H9 (cell line): ENCODE measurements at regions not wholly inside any gene's neighbourhood (a gene's known extent, or its start where the extent isn't known, plus 50 kb on each side); places are given as distances from the start of the nearest gene placed in this dataset.

Experiments
- DNase-seq: peaks from one replicate; pipeline ENCODE4 v3.0.0-alpha.2; 2017
- H2AFZ ChIP-seq: one replicate; pipeline ENCODE4 v1.6.1; 2013; ENCODE audit warnings: mild to moderate bottlenecking, low read length, control low read depth, moderate library complexity
- H2AK5ac ChIP-seq: 2 replicates; pipeline ENCODE4 v1.6.1; 2013; ENCODE audit warnings: low read length, control low read depth, mixed read lengths; ENCODE audit not compliant: insufficient read length
- H2BK120ac ChIP-seq: one replicate; pipeline ENCODE4 v1.6.1; 2013; ENCODE audit warnings: low read depth, mild to moderate bottlenecking, low read length, control low read depth, inconsistent platforms; ENCODE audit not compliant: poor library complexity, severe bottlenecking
- H2BK12ac ChIP-seq: 2 replicates; pipeline ENCODE4 v1.6.1; 2013; ENCODE audit warnings: low read length, control low read depth, mixed read lengths, low read depth; ENCODE audit not compliant: insufficient read length
- H2BK15ac ChIP-seq: 2 replicates; pipeline ENCODE4 v1.6.1; 2013; ENCODE audit warnings: low read depth, low read length, control low read depth
- H2BK20ac ChIP-seq: one replicate; pipeline ENCODE4 v1.6.1; 2013; ENCODE audit warnings: low read depth, mild to moderate bottlenecking, low read length, control low read depth, inconsistent platforms; ENCODE audit not compliant: poor library complexity, severe bottlenecking
- H2BK5ac ChIP-seq: 2 replicates; pipeline ENCODE4 v1.6.1; 2013; ENCODE audit warnings: low read length, control low read depth, mixed read lengths; ENCODE audit not compliant: insufficient read length
- H3K14ac ChIP-seq: 2 replicates; pipeline ENCODE4 v1.6.1; 2013; ENCODE audit warnings: low read length, control low read depth; ENCODE audit not compliant: insufficient read depth
- H3K18ac ChIP-seq: 2 replicates; pipeline ENCODE4 v1.6.1; 2013; ENCODE audit warnings: low read depth, mild to moderate bottlenecking, mixed read lengths, low read length, control low read depth; ENCODE audit not compliant: insufficient read length
- H3K23ac ChIP-seq: 2 replicates; pipeline ENCODE4 v1.6.1; 2013; ENCODE audit warnings: low read length, control low read depth, mixed read lengths, low read depth; ENCODE audit not compliant: insufficient read length
- H3K23me2 ChIP-seq: 2 replicates; pipeline ENCODE4 v1.6.1; 2013; ENCODE audit warnings: low read depth, mild to moderate bottlenecking, mixed read lengths, low read length, control low read depth; ENCODE audit not compliant: insufficient read length, poor library complexity, severe bottlenecking
- H3K27ac ChIP-seq: 2 replicates; pipeline ENCODE4 v1.5.1; 2013; ENCODE audit warnings: low read length, control low read depth, mixed read lengths, low read depth; ENCODE audit not compliant: insufficient read length
- H3K27me3 ChIP-seq: 2 replicates; pipeline ENCODE4 v1.6.1; 2013; ENCODE audit warnings: low read length, control low read depth, inconsistent platforms; ENCODE audit not compliant: insufficient read depth
- H3K4ac ChIP-seq: 2 replicates; pipeline ENCODE4 v1.6.1; 2013; ENCODE audit warnings: low read depth, mild to moderate bottlenecking, control low read depth, inconsistent platforms, low read length, moderate library complexity
- H3K4me1 ChIP-seq: 2 replicates; pipeline ENCODE4 v1.6.1; 2013; ENCODE audit warnings: low read length, control low read depth, inconsistent platforms; ENCODE audit not compliant: insufficient read depth
- H3K4me2 ChIP-seq: 2 replicates; pipeline ENCODE4 v1.6.1; 2013; ENCODE audit warnings: low read length, control low read depth, mixed read lengths; ENCODE audit not compliant: insufficient read length, insufficient read depth
- H3K56ac ChIP-seq: 2 replicates; pipeline ENCODE4 v1.6.1; 2013; ENCODE audit warnings: low read depth, mild to moderate bottlenecking, mixed read lengths, low read length, control low read depth; ENCODE audit not compliant: insufficient read length
- H3K79me1 ChIP-seq: 2 replicates; pipeline ENCODE4 v1.6.1; 2013; ENCODE audit warnings: low read depth, mild to moderate bottlenecking, moderate library complexity, low read length, control low read depth, inconsistent platforms; ENCODE audit not compliant: insufficient read depth, poor library complexity, severe bottlenecking
- H3K79me2 ChIP-seq: 2 replicates; pipeline ENCODE4 v1.6.1; 2013; ENCODE audit warnings: low read length, control low read depth, inconsistent platforms; ENCODE audit not compliant: insufficient read depth
- H3K9ac ChIP-seq: 2 replicates; pipeline ENCODE4 v1.6.1; 2013; ENCODE audit warnings: low read length, control low read depth, mixed read lengths; ENCODE audit not compliant: insufficient read length; ENCODE audit errors: extremely low read depth
- H3K9me3 ChIP-seq: one replicate; pipeline ENCODE4 v1.6.1; 2013; ENCODE audit warnings: low read depth, low read length, inconsistent platforms; ENCODE audit not compliant: control insufficient read depth
- H3T11ph ChIP-seq: one replicate; pipeline ENCODE4 v1.6.1; 2013; ENCODE audit warnings: mild to moderate bottlenecking, low read length, control low read depth, inconsistent platforms
- H4K20me1 ChIP-seq: one replicate; pipeline ENCODE4 v1.6.1; 2013; ENCODE audit not compliant: control insufficient read depth, insufficient read length, insufficient read depth
- H4K5ac ChIP-seq: 2 replicates; pipeline ENCODE4 v1.6.1; 2013; ENCODE audit warnings: low read depth, mild to moderate bottlenecking, mixed read lengths, low read length, control low read depth; ENCODE audit not compliant: insufficient read length
- H4K8ac ChIP-seq: replicated peaks from 2 replicates; pipeline ENCODE4 v1.6.1; 2013; ENCODE audit warnings: low read length, control low read depth, mixed read lengths, low read depth; ENCODE audit not compliant: insufficient read length
- H4K91ac ChIP-seq: 2 replicates; pipeline ENCODE4 v1.6.1; 2013; ENCODE audit warnings: low read depth, mild to moderate bottlenecking, moderate library complexity, mixed read lengths, low read length, control low read depth; ENCODE audit not compliant: insufficient read length
- H3K27ac Mint-ChIP-seq, 3 experiments: 2 replicates in 2 of 3; 3 replicates in 1 of 3; pipeline ENCODE4 v1.8.0; 2020 to 2021; ENCODE audit warnings: mixed read lengths in 3 of 3, mild to moderate bottlenecking in 1 of 3, moderate library complexity in 1 of 3
- H3K27me3 Mint-ChIP-seq: 2 replicates; pipeline ENCODE4 v1.8.0; 2021; ENCODE audit warnings: low read depth, mild to moderate bottlenecking, moderate library complexity, mixed read lengths
- H3K36me3 Mint-ChIP-seq, 3 experiments: 2 replicates in 2 of 3; 3 replicates in 1 of 3; pipeline ENCODE4 v1.8.0; 2020 to 2021; ENCODE audit warnings: low read depth in 3 of 3, mixed read lengths in 3 of 3; ENCODE audit not compliant: insufficient read depth in 1 of 3
- H3K4me1 Mint-ChIP-seq, 2 experiments: 2 replicates each; pipeline ENCODE4 v1.8.0; 2020; ENCODE audit warnings: mixed read lengths in 2 of 2
- H3K4me3 Mint-ChIP-seq, 2 experiments: 2 replicates in 1 of 2; 3 replicates in 1 of 2; pipeline ENCODE4 v1.8.0; 2020 to 2021; ENCODE audit warnings: mild to moderate bottlenecking in 2 of 2, mixed read lengths in 2 of 2, moderate library complexity in 1 of 2
- H3K9me3 Mint-ChIP-seq, 2 experiments: 2 replicates in 1 of 2; 3 replicates in 1 of 2; pipeline ENCODE4 v1.8.0; 2020; ENCODE audit warnings: mild to moderate bottlenecking in 2 of 2, mixed read lengths in 2 of 2, moderate library complexity in 1 of 2
- CTCF ChIP-seq: fragments of 200-600 bp; sonication (generic); conservative IDR thresholded peaks from 3 replicates; pipeline ENCODE4 v1.8.0; 2021; ENCODE audit warnings: antibody characterized with exemption, mild to moderate bottlenecking
- WGBS: extraction: QIAGEN DNeasy Blood & Tissue Kit; methylation state at CpG from one replicate; pipeline ENCODE4 v1.1.7; 2013; ENCODE audit warnings: missing lambda C conversion rate, low lambda C conversion rate, mixed read lengths; ENCODE audit not compliant: insufficient read length; ENCODE audit errors: extremely low coverage; 5-methylcytosine and 5-hydroxymethylcytosine counted together

DNA sequence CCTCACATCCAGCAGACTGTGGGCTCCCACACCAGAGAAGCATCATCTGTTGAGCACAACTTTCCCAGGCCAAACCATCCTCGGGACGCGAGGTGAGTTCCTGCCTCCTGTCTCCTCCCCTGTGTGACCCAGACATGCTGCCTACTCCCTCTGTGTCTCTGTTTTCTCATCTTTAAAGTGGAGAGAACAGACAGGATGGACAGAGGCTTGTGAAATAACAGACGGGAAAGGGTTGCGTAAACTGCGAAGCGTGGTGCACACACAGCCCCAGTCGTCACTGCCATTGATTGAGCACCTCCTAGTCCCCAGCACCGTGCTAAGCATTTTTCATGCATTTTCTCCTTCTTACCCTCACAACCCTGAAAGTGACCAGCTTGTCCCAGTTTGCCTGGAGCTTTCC is 52.1 kb upstream of the LMX1B start:
- Histone ChIP-seq H2AK5ac (no peak overlapping the region), H2BK120ac (no peak overlapping the region), H3T11ph (no peak overlapping the region), H4K91ac (no peak overlapping the region), H3K27me3 (no peaks in the 10 kb centered on the region), H4K5ac (no peak overlapping the region), H2AFZ (no peak overlapping the region), H3K23me2 (no peaks in the 10 kb centered on the region), H3K79me2 (no peaks in the 10 kb centered on the region), H2BK20ac (no peak overlapping the region), H3K4me2 (no peak overlapping the region), H3K23ac (no peak overlapping the region), H3K56ac (no peak overlapping the region), H3K18ac (no peak overlapping the region), H3K14ac (no peak overlapping the region), H2BK5ac (no peak overlapping the region), H4K8ac (no peak overlapping the region), H3K9ac (no peak overlapping the region), H2BK12ac (no peak overlapping the region), H3K4ac (no peak overlapping the region), H3K9me3 (no peaks in the 10 kb centered on the region), H3K4me1 (no peaks in the 10 kb centered on the region), H4K20me1 (no peaks in the 10 kb centered on the region), H3K27ac (no peak overlapping the region), H2BK15ac (no peak overlapping the region), H3K79me1 (no peaks in the 10 kb centered on the region)
- Mint-ChIP-seq H3K9me3 (no peaks in the 10 kb centered on the region), H3K36me3 (no peaks in the 10 kb centered on the region), H3K4me1 (no peaks in the 10 kb centered on the region; a peak in 1 of 4 replicates), H3K27ac (no peak overlapping the region), H3K4me3 (no peak overlapping the region), H3K27me3 (peaks cover 65% of the 10 kb centered on the region)
- no peak for DNase-seq
- TF ChIP-seq CTCF: no peak
- WGBS: no CpG with 5 or more reads among the region's 9 CpGs
